SJSA1 (cell line): ENCODE measurements at regions not wholly inside any gene's neighbourhood (a gene's known extent, or its start where the extent isn't known, plus 50 kb on each side); places are given as distances from the start of the nearest gene placed in this dataset.
"Not testable (repeated sequence)": the region's sequence is repeated elsewhere in the genome, so short reads cannot be mapped to it uniquely, and the experiment has no call there.

Experiments
- DNase-seq, 2 experiments: peaks; one replicate each; pipeline ENCODE4 v3.0.0-alpha.2; 2015 to 2020; ENCODE audit warnings: low spot score in 2 of 2, low read depth in 1 of 2
- H3K27ac ChIP-seq: fragments of 250-450 bp; sonication (Bioruptor Pico); 2 replicates; pipeline ENCODE4 v1.5.1; 2020; ENCODE audit warnings: mild to moderate bottlenecking, moderate library complexity
- H3K27me3 ChIP-seq: fragments of 250-450 bp; sonication (Bioruptor Pico); replicated peaks from 2 replicates; pipeline ENCODE4 v1.5.1; 2020; ENCODE audit warnings: mild to moderate bottlenecking, moderate library complexity
- H3K36me3 ChIP-seq: fragments of 250-450 bp; sonication (Bioruptor Pico); 2 replicates; pipeline ENCODE4 v1.5.1; 2020; ENCODE audit warnings: mild to moderate bottlenecking
- H3K4me1 ChIP-seq: fragments of 250-450 bp; sonication (Bioruptor Pico); replicated peaks from 2 replicates; pipeline ENCODE4 v1.6.1; 2021; ENCODE audit warnings: mild to moderate bottlenecking
- H3K4me3 ChIP-seq: fragments of 250-450 bp; sonication (Bioruptor Pico); 2 replicates; pipeline ENCODE4 v1.5.1; 2020; ENCODE audit warnings: mild to moderate bottlenecking
- H3K9me3 ChIP-seq: fragments of 250-450 bp; sonication (Bioruptor Pico); replicated peaks from 2 replicates; pipeline ENCODE4 v1.5.1; 2020; ENCODE audit warnings: mild to moderate bottlenecking

- not testable (repeated sequence) for H3K4me1 ChIP-seq, H3K27me3 ChIP-seq, DNase-seq, H3K4me3 ChIP-seq, H3K36me3 ChIP-seq, H3K9me3 ChIP-seq, H3K27ac ChIP-seq
These were observed 243.7 kb upstream of the FOXN3 start for GRCh38 chr14:89660625-89661233.

- no peak overlapping the region for H3K4me3 ChIP-seq
- no peaks in the 10 kb centered on the region for H3K36me3 ChIP-seq
- H3K27me3 ChIP-seq = no peaks in the 10 kb centered on the region
- H3K9me3 ChIP-seq = no peaks in the 10 kb centered on the region
- no peak overlapping the region for H3K27ac ChIP-seq
- no peaks in the 10 kb centered on the region for H3K4me1 ChIP-seq
- no peak for DNase-seq
These were observed 243.1 kb upstream of the FOXN3 start for GRCh38 chr14:89660166-89660565.

- H3K9me3 ChIP-seq = no peaks in the 10 kb centered on the region
- no peaks in the 10 kb centered on the region for H3K27me3 ChIP-seq
- no peak for DNase-seq
- H3K4me3 ChIP-seq = no peak overlapping the region
- H3K4me1 ChIP-seq = no peaks in the 10 kb centered on the region
- no peaks in the 10 kb centered on the region for H3K36me3 ChIP-seq
- H3K27ac ChIP-seq = no peak overlapping the region
These were observed 242.1 kb upstream of the FOXN3 start for GRCh38 chr14:89658977-89659670.

- Histone ChIP-seq H3K4me1 (no peaks in the 10 kb centered on the region), H3K27ac (no peak overlapping the region), H3K27me3 (no peaks in the 10 kb centered on the region), H3K4me3 (no peak overlapping the region), H3K9me3 (no peaks in the 10 kb centered on the region), H3K36me3 (no peaks in the 10 kb centered on the region)
- DNase-seq = no peak
These were observed 240.0 kb upstream of the FOXN3 start for GRCh38 chr14:89657014-89657413.

- Histone ChIP-seq H3K36me3 (no peaks in the 10 kb centered on the region), H3K4me3 (no peak overlapping the region), H3K27me3 (no peaks in the 10 kb centered on the region), H3K9me3 (no peaks in the 10 kb centered on the region), H3K4me1 (no peaks in the 10 kb centered on the region), H3K27ac (no peak overlapping the region)
- DNase-seq = no peak
These were observed 238.0 kb upstream of the FOXN3 start for GRCh38 chr14:89654998-89655397.

GRCh38 chr14:89652352-89652751 lies 235.3 kb upstream of the FOXN3 start:
- H3K9me3 ChIP-seq = no peaks in the 10 kb centered on the region
- H3K27ac ChIP-seq = no peak overlapping the region
- no peaks in the 10 kb centered on the region for H3K4me1 ChIP-seq
- H3K27me3 ChIP-seq = no peaks in the 10 kb centered on the region
- no peaks in the 10 kb centered on the region for H3K36me3 ChIP-seq
- DNase-seq = no peak
- no peak overlapping the region for H3K4me3 ChIP-seq

- Histone ChIP-seq H3K27me3 (no peaks in the 10 kb centered on the region), H3K9me3 (no peaks in the 10 kb centered on the region)
These were observed 234.8 kb upstream of the FOXN3 start for GRCh38 chr14:89651805-89652204.

GRCh38 chr14:89650077-89650978 lies 233.3 kb upstream of the FOXN3 start:
- Histone ChIP-seq H3K9me3 (no peaks in the 10 kb centered on the region), H3K4me1 (no peaks in the 10 kb centered on the region), H3K27me3 (no peaks in the 10 kb centered on the region), H3K4me3 (no peak overlapping the region), H3K27ac (no peak overlapping the region), H3K36me3 (no peaks in the 10 kb centered on the region)
- DNase-seq = no peak

More at GRCh38 chr14:89651805-89652204, 234.8 kb upstream of the FOXN3 start:
- no peak overlapping the region for H3K4me3 ChIP-seq
- no peaks in the 10 kb centered on the region for H3K36me3 ChIP-seq
- H3K27ac ChIP-seq = no peak overlapping the region
- no peaks in the 10 kb centered on the region for H3K4me1 ChIP-seq
- no peak for DNase-seq

GRCh38 chr14:89649451-89650075 lies 232.5 kb upstream of the FOXN3 start:
- Histone ChIP-seq H3K27ac (no peak overlapping the region), H3K4me1 (no peaks in the 10 kb centered on the region), H3K36me3 (no peaks in the 10 kb centered on the region), H3K27me3 (no peaks in the 10 kb centered on the region), H3K9me3 (no peaks in the 10 kb centered on the region), H3K4me3 (no peak overlapping the region)
- DNase-seq = no peak

- H3K36me3 ChIP-seq = no peaks in the 10 kb centered on the region
- H3K27ac ChIP-seq = no peak overlapping the region
- no peaks in the 10 kb centered on the region for H3K4me1 ChIP-seq
- no peak overlapping the region for H3K4me3 ChIP-seq
- no peak for DNase-seq
- H3K27me3 ChIP-seq = no peaks in the 10 kb centered on the region
- H3K9me3 ChIP-seq = no peaks in the 10 kb centered on the region
These were observed 231.9 kb upstream of the FOXN3 start for GRCh38 chr14:89648924-89649323.

- DNase-seq = no peak
- H3K27me3 ChIP-seq = no peaks in the 10 kb centered on the region
- no peaks in the 10 kb centered on the region for H3K36me3 ChIP-seq
- no peak overlapping the region for H3K4me3 ChIP-seq
- H3K9me3 ChIP-seq = no peaks in the 10 kb centered on the region
- no peaks in the 10 kb centered on the region for H3K4me1 ChIP-seq
- H3K27ac ChIP-seq = no peak overlapping the region
These were observed 231.5 kb upstream of the FOXN3 start for GRCh38 chr14:89648510-89648909.

GRCh38 chr14:89646971-89647370 lies 229.9 kb upstream of the FOXN3 start:
- Histone ChIP-seq H3K27ac (no peak overlapping the region), H3K27me3 (no peaks in the 10 kb centered on the region), H3K36me3 (no peaks in the 10 kb centered on the region), H3K9me3 (no peaks in the 10 kb centered on the region), H3K4me1 (no peaks in the 10 kb centered on the region), H3K4me3 (no peak overlapping the region)
- DNase-seq = no peak

- no peaks in the 10 kb centered on the region for H3K9me3 ChIP-seq
- H3K27ac ChIP-seq = no peak overlapping the region
- H3K4me1 ChIP-seq = 0 out of 2 replicates have a peak, but pooled peaks cover 4% of the 10 kb centered on the region
- H3K4me3 ChIP-seq = no peak overlapping the region
- DNase-seq = no peak
- no peaks in the 10 kb centered on the region for H3K27me3 ChIP-seq
- no peaks in the 10 kb centered on the region for H3K36me3 ChIP-seq
These were observed 227.6 kb upstream of the FOXN3 start for GRCh38 chr14:89644641-89645040.
